ENCODE measurements at regions not wholly inside any gene's neighbourhood (a gene's known extent, or its start where the extent isn't known, plus 50 kb on each side); places are given as distances from the start of the nearest gene placed in this dataset.

DNA sequence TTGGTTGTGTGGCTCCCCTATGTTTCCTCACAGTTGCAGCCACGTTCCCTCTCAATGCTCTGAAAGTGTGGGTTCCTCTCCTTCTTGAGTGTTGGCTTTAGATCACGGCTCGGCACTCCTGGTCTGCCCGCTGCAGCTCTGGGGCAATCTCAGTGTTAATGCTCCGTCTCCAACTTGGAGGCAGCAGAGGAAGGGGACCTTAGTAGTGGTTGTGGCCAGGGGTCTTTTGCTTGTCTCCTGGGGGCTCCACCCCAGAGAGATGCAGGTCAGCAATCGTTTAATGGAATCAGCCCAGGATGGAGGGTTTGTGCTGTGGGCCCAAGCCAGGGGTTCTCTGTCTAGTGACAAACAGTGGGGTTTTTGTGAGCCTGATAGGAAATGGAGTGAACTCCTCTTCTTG lies 849.4 kb upstream of the DIAPH2 start:
- Histone ChIP-seq H3K27ac (ENCODE audit: low read depth in 1 of 2, low read length in 2 of 2) (no peak overlapping the region), H3K9ac (ENCODE audit: low read depth in 1 of 2, low read length in 2 of 2) (no peak overlapping the region), H3K4me1 (ENCODE audit: control insufficient read depth in 4 of 4, insufficient read depth in 4 of 4, low read length in 3 of 4) (no peaks in the 10 kb centered on the region), H3K36me3 (ENCODE audit: control insufficient read depth in 4 of 4, insufficient read depth in 3 of 4, low read depth in 1 of 4, low read length in 3 of 4) (no peaks in the 10 kb centered on the region), H3K4me3 (ENCODE audit: low read depth in 1 of 3, low read length in 3 of 3) (no peak overlapping the region), H3K9me3 (ENCODE audit: control insufficient read depth in 4 of 4, low read length in 3 of 4) (no peaks in the 10 kb centered on the region), H3K27me3 (ENCODE audit: control insufficient read depth in 4 of 4, insufficient read depth in 4 of 4, low read length in 3 of 4) (no peaks in the 10 kb centered on the region)
- TF ChIP-seq TAF1 (conservative IDR thresholded peaks at IDR 0.05) (no peak), NR2F2 (IDR thresholded peaks at IDR 0.05) (no peak), GABPA (IDR thresholded peaks at IDR 0.05 in 1 of 2, conservative IDR thresholded peaks at IDR 0.05 in 1 of 2) (no peak), ZBTB33 (IDR thresholded peaks at IDR 0.05) (no peak)
- TF ChIP-seq, protein P1, sequence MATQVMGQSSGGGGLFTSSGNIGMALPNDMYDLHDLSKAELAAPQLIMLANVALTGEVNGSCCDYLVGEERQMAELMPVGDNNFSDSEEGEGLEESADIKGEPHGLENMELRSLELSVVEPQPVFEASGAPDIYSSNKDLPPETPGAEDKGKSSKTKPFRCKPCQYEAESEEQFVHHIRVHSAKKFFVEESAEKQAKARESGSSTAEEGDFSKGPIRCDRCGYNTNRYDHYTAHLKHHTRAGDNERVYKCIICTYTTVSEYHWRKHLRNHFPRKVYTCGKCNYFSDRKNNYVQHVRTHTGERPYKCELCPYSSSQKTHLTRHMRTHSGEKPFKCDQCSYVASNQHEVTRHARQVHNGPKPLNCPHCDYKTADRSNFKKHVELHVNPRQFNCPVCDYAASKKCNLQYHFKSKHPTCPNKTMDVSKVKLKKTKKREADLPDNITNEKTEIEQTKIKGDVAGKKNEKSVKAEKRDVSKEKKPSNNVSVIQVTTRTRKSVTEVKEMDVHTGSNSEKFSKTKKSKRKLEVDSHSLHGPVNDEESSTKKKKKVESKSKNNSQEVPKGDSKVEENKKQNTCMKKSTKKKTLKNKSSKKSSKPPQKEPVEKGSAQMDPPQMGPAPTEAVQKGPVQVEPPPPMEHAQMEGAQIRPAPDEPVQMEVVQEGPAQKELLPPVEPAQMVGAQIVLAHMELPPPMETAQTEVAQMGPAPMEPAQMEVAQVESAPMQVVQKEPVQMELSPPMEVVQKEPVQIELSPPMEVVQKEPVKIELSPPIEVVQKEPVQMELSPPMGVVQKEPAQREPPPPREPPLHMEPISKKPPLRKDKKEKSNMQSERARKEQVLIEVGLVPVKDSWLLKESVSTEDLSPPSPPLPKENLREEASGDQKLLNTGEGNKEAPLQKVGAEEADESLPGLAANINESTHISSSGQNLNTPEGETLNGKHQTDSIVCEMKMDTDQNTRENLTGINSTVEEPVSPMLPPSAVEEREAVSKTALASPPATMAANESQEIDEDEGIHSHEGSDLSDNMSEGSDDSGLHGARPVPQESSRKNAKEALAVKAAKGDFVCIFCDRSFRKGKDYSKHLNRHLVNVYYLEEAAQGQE (IDR thresholded peaks at IDR 0.05) = no peak
- no peak for DNase-seq (ENCODE audit: low spot score)
- WGBS = 79% methylated on average over 6 of the region's 6 CpGs

DNA sequence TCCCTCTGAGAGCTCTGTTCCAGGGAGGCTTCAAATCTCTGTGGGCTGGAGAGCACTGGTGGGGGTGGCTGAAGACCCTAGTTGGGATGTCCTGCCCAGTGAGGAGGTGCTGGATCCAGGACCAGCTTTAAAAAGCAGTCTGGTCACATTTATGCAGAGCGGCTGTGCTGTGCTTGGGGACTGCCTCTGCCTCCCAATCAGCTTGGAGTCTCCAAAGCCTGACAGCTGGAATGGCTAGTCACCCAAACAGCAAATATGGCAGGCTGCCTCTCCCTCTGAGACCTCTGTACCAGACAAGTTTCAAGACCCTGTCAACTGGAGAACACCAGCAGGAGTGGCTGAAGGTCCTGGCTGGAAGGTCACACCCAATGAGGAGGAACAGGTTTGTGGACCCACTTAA lies 848.1 kb upstream of the DIAPH2 start:
- no peaks in the 10 kb centered on the region for H3K9me3 ChIP-seq (ENCODE audit: control insufficient read depth in 4 of 4, low read length in 3 of 4)
- no peak overlapping the region for H3K9ac ChIP-seq (ENCODE audit: low read depth in 1 of 2, low read length in 2 of 2)
- no peaks in the 10 kb centered on the region for H3K36me3 ChIP-seq (ENCODE audit: control insufficient read depth in 4 of 4, insufficient read depth in 3 of 4, low read depth in 1 of 4, low read length in 3 of 4)
- no peak for DNase-seq (ENCODE audit: low spot score)
- no peak overlapping the region for H3K27ac ChIP-seq (ENCODE audit: low read depth in 1 of 2, low read length in 2 of 2)
- H3K4me1 ChIP-seq (ENCODE audit: control insufficient read depth in 4 of 4, insufficient read depth in 4 of 4, low read length in 3 of 4) = no peaks in the 10 kb centered on the region
- 89% methylated on average over 1 of the region's 1 CpG for WGBS
- no peak overlapping the region for H3K4me3 ChIP-seq (ENCODE audit: low read depth in 1 of 3, low read length in 3 of 3)
- TF ChIP-seq ATF3 (IDR thresholded peaks at IDR 0.05) (no peak), GABPA (IDR thresholded peaks at IDR 0.05 in 1 of 2, conservative IDR thresholded peaks at IDR 0.05 in 1 of 2) (no peak), FOXA2 (IDR thresholded peaks at IDR 0.05) (no peak), TAF1 (conservative IDR thresholded peaks at IDR 0.05) (no peak), SP1 (IDR thresholded peaks at IDR 0.05) (no peak), FOXA1 (IDR thresholded peaks at IDR 0.05) (no peak)
- TF ChIP-seq, protein P2, sequence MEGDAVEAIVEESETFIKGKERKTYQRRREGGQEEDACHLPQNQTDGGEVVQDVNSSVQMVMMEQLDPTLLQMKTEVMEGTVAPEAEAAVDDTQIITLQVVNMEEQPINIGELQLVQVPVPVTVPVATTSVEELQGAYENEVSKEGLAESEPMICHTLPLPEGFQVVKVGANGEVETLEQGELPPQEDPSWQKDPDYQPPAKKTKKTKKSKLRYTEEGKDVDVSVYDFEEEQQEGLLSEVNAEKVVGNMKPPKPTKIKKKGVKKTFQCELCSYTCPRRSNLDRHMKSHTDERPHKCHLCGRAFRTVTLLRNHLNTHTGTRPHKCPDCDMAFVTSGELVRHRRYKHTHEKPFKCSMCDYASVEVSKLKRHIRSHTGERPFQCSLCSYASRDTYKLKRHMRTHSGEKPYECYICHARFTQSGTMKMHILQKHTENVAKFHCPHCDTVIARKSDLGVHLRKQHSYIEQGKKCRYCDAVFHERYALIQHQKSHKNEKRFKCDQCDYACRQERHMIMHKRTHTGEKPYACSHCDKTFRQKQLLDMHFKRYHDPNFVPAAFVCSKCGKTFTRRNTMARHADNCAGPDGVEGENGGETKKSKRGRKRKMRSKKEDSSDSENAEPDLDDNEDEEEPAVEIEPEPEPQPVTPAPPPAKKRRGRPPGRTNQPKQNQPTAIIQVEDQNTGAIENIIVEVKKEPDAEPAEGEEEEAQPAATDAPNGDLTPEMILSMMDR (IDR thresholded peaks at IDR 0.05; ENCODE audit: low read depth, low read length, missing input control) = no peak
- H3K27me3 ChIP-seq (ENCODE audit: control insufficient read depth in 4 of 4, insufficient read depth in 4 of 4, low read length in 3 of 4) = no peaks in the 10 kb centered on the region

DNA sequence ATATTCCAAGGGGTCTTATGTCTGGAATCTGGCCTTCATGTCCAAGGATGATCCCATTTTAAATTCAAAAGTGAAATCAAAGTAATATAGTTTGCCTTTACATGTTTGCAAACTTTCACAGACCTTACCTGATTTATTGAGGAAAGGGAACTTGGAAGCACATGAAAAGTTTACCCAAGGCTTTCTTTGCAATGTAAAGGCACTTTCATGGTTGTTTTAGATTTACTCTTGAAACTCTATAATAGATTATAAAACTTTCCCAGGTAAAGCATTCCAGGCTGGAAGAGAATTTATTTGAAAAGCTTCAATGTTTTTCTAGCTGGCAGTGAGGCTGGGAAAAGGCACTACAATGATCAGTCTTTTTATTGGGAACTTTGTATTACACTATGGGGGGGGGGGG lies 842.8 kb upstream of the DIAPH2 start:
- peaks cover 0 to 2% (median 0%) of the 10 kb centered on the region in 4 donors for H3K9me3 ChIP-seq (ENCODE audit: control insufficient read depth in 4 of 4, low read length in 3 of 4)
- no peak overlapping the region for H3K4me3 ChIP-seq (ENCODE audit: low read depth in 1 of 3, low read length in 3 of 3)
- H3K4me1 ChIP-seq (ENCODE audit: control insufficient read depth in 4 of 4, insufficient read depth in 4 of 4, low read length in 3 of 4) = no peaks in the 10 kb centered on the region
- H3K9ac ChIP-seq (ENCODE audit: low read depth in 1 of 2, low read length in 2 of 2) = no peak overlapping the region
- H3K36me3 ChIP-seq (ENCODE audit: control insufficient read depth in 4 of 4, insufficient read depth in 3 of 4, low read depth in 1 of 4, low read length in 3 of 4) = no peaks in the 10 kb centered on the region
- H3K27ac ChIP-seq (ENCODE audit: low read depth in 1 of 2, low read length in 2 of 2) = no peak overlapping the region
- no peaks in the 10 kb centered on the region for H3K27me3 ChIP-seq (ENCODE audit: control insufficient read depth in 4 of 4, insufficient read depth in 4 of 4, low read length in 3 of 4)
- DNase-seq (ENCODE audit: low spot score) = no peak
- TF ChIP-seq, protein P3, sequence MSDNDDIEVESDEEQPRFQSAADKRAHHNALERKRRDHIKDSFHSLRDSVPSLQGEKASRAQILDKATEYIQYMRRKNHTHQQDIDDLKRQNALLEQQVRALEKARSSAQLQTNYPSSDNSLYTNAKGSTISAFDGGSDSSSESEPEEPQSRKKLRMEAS (IDR thresholded peaks at IDR 0.05) = no peak
- TF ChIP-seq NR2F2 (IDR thresholded peaks at IDR 0.05) (no peak), TAF1 (conservative IDR thresholded peaks at IDR 0.05) (no peak), EGR1 (IDR thresholded peaks at IDR 0.05; ENCODE audit: low read depth in 2 of 2) (no peak), RAD21 (IDR thresholded peaks at IDR 0.05) (no peak), FOXA1 (IDR thresholded peaks at IDR 0.05) (no peak), HNF4A (conservative IDR thresholded peaks at IDR 0.05) (no peak), RXRA (IDR thresholded peaks at IDR 0.05) (no peak)
- TF ChIP-seq, protein P2 (IDR thresholded peaks at IDR 0.05; ENCODE audit: low read depth, low read length, missing input control) = no peak
